GM18870 (cell line): ENCODE measurements at regions not wholly inside any gene's neighbourhood (a gene's known extent, or its start where the extent isn't known, plus 50 kb on each side); places are given as distances from the start of the nearest gene placed in this dataset.
"Not testable (repeated sequence)": the region's sequence is repeated elsewhere in the genome, so short reads cannot be mapped to it uniquely, and the experiment has no call there.

ENCODE experiments used
- ATAC-seq: cut with Tn5 transposase; IDR thresholded peaks from one replicate; pipeline ENCODE4 v1.9.1; 2021; ENCODE audit warnings: moderate library complexity; ENCODE audit not compliant: unreplicated experiment

DNA sequence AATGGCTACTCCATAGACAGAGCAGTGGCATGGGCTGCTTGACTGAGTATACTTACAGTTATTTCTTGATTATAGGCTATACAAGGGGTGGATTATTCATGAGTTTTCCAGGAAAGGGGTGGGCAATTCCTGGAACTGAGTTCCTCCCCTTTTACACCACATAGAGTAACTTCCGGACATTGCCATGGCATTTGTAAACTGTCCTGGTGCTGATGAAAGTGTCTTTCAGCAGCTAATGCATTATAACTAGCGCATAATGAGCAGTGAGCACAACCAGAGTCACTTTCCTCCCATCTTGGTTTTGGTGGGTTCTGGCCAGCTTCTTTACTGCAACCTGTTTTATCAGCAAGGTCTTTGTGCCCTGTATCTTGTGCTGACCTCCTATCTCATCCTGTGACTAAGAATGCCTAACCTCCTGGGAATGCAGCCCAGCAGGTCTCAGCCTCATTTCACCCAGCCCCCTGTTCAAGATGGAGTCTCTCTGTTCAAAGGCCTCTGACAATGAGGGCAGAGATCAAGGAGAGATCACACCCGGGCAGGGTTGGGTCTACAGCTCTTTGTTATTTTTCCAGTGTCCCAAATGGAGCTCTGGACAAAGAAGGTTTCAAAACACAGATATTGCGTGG lies 468.4 kb upstream of the PRKX start:
- ATAC-seq: no peak

DNA sequence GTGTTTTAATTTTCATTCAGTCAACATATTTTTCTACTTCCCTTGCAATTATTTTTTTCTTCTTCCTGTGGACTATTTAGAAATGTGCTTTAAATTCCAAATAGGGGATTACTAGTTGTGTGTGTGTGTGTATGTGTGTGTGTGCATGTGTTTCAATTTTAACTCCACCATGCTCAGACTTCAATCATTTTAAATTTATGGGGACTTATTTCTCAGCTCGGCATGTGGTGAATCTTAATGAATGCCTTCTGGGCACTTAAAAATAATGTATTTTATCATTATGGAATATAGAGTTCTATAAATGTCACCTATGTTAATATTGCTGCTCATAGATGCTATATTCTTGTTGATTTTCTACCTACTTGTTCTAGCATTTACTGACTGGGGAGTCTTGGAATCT lies 465.6 kb upstream of the PRKX start:
- ATAC-seq: no peak

DNA sequence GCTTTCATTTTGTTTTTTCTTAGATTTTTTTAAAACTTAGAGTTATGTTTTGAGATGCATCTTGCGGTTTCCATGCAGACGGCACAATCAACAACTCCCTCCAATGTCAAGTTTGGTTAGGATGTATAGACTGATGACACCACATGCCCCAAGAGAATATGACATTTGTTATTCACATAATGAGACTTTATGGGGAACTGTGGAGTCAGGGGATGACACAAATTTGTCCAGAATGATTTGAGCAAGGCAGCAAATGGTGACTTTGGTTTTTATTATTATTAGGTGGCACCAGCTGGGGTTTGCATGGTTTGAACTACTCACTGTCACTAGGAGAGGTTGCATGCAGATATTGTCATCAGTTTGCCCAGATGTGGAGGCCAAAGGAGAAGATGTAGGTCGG lies 461.8 kb upstream of the PRKX start:
- ATAC-seq: no peak

DNA sequence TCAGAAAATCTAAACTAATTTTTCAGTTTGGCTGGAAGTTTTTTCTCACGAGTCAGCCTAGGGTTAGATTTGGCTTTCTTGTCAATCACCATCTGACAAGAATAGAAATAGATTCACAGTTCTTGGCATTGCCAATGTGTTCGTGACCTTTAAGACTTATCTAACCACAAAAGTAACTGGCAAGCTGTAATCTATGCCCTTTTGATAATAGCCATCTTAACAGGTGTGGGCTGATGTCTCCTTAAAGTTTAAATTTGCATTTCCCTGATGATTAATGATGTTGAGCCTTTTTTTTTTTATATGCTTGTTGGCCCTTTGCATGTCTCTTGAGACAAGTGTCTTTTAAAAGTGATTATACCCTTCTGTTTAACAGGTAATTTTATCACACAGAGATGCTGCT lies 460.3 kb upstream of the PRKX start:
- ATAC-seq: no peak

DNA sequence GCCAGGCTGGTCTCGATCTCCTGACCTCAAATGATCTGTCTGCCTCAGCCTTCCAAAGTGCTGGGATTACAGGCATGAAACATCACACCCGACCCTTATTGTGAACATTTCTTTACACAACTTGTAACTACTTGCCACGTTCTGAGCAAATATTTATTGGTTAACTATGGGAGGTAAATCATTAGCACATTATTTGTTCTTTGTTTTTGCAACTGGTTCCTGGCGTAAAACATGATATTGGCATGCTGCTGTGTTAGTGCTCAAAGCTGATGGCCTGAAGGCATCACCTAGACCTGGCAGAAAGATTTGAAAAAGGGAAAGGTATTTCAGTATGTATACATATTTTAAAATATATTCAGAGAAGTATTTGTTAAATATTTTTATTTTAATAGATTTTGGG lies 438.3 kb upstream of the PRKX start:
- no peak for ATAC-seq

DNA sequence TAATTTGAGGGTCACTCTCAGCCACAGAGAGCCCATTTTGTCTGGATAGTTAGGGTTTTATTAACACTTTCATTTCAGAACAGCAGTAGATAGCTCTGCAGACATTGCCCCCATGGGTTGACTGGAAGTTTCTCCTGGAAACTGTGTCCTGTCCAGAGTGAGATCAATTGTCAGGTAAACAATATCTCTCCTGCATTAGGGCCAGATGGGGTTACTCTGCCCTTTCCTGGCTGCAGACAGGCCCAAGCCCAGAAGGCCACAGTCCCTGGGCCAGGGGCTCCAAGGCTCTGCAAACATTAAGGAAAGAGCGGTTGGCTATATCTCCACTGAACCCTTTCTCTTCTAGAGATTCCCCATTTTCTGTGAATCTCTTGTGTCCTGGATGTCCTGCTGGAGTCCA lies 436.8 kb upstream of the PRKX start:
- ATAC-seq: no peak

DNA sequence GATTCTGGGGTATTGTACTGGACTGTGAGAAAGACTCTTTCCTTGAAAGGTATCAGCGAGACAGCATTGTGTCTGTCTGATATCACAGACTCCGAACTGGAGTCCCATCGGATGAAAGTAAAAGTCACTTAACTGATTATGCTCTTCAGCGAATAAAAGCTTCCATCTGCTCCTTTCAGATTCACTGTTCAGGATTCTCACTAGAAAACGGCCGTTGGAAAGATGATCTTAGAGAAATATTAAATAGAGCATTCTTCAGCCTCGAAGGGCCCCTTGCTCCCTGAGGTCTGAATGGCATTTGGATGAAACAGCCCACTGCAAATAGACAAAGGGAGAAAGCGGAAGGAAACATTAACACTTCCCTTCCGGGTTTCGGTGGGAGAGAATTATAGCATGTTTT lies 416.2 kb upstream of the PRKX start:
- ATAC-seq: no peak

DNA sequence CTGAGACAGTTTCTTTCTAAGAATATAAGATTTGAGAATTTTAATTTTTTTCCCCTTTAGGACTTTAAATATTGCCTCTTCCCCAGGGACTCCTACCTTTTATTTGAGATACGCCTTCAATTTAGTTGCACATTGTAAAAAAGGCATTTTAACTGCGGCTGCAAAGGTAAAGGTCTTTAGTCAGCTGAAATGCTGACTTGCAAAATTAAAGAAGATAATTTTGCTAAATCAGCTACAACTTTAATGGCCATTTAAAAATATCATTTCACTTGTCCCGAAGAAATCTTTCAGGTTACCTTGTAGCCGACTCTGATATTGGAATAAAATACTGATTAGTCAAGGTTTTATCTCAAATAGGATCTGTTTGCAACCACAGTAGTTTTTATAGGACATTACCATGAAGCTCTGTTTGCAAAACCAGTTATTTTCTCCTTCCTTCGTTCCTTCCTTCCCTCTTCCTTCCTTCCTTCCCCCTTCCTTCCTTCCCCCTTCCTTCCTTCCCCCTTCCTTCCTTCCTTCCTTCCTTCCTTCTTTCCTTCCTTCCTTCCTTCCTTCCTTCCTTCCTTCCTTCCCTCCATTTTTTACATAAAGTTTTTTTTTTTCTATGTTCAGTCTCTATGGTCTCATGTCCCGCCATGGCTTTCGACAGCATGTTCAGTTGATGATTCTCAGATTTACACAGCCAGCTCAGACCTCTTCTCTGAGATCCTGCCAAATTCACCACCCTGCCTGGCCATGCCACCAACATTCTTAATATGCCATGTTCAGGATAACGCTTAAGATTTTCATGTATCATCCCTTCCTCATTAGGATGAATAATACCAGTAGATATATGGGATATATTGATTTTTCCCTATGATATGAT lies 405.4 kb upstream of the PRKX start:
- no peak for ATAC-seq

DNA sequence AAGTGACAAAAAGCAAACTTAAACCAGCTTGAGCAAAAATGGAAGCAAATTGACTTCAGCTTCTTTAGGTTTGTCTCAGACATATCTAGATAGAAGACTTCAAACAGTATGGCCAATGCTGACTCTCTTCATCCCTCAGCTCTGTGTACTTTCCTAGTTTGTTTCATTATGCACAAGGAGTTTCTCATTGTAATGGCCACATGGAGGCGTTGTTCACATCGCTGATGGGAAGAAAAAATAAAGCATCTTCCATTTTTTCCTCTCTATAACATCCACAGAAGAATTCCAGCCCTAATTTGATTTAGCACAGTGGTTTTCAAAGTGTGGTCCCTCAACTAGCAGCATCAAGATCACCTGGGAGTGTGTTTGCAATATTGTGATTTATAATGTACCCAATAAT lies 397.5 kb upstream of the PRKX start:
- ATAC-seq: no peak

DNA sequence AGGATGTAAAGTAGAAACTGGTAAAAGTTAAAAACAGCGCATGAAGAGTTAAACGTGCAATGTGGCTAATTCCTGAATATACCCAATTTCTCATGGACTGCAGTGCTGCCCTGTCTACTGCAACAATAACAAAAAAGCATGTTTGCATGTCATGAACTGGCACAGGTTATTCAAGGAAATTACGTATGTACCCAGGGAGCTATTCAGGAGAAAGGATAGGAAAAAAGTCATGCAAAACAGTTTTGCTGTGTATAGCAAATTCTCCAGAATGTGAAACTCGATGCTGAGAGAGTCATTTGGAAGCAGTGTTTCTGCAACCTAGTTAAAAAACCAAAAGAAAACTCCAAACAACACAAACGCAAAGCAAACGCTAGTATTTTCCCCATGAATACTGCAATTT lies 381.5 kb upstream of the PRKX start:
- no peak for ATAC-seq

DNA sequence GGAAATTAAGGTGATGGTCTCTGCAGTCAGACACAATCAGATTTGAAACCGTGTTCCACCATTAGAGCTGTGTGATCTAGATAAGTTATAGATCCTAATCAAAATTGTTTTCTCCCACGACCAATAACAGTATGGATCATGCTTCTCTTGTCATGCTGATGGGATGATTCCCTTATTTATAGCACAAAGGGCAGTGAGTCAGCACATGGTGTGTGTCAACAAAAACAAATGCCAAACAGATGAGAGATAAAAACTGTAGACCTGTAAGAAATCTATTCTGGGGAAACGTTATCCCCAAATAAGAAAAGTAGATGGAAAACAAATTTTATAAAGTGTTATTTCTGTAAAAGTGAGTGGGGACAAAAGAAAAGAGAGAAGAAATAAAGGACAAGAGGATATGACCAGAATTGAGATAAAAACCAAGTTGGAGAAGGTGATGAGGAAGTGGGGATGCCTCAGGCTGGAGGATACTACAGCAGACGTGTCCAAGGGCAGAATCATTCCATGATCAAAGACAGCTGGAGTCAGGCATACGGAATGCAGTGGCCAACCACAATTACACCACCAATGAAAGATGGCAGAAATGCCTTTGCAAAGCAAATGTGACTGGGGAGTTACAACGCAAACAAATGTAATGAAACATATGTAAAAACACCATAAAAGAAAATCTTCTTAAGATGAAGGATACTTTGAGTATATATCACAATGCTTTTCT lies 377.8 kb upstream of the PRKX start:
- no peak for ATAC-seq

DNA sequence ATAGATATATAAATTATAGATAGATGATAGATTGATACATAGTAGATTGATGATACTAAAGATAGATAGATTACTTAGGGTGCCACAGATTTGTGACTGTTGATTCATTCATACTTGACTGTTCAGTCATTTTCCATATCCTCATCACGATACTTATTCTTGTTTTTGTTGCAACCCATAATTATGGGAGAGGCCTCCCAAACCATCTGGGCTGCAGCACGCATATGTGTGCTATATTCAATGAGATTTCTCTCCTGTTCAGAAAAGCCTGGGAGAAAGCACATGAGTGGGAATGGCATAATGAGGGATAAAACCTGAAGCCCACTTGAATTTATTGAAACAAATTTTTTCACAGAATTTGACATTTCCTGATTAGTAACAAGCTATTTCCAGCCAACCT lies 346.4 kb upstream of the PRKX start:
- ATAC-seq: no peak

DNA sequence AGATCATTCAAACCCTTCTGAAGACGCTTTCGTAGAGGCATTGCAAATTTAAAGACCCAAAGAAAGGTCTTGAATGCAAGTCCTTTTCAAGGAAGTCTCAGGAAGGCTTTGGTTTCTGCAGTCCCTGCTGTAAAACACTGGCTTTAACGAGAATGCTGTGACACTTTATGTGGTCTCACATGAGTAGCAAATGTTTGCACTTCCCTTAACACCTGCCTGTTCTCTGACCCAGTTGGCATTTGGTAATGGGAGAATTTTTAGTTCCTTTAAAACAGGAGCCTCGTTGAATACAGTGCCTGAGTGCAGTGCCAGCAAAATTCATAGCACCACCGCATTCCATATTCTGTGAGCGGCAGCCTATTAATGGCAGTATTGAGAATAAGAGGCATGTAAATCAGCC lies 330.5 kb upstream of the PRKX start:
- ATAC-seq: no peak

DNA sequence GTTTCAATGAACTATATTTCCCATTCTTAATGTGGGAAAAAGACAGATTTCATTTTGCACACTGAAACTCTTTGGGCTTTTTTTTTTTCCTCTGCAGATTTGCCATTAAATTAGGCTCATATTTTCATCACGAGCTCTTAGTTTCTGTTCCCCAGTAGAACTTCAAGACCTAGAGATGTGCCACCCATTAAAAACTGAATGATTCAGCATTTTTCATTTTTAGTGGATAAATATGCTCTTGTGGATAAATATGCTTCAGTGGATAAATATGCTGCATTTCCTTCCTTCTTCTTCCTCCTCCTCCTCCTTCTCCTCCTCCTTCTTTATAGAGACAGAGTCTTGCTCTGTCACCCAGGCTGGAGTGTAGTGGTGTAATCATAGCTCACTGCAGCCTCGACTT lies 322.4 kb upstream of the PRKX start:
- ATAC-seq: no peak

DNA sequence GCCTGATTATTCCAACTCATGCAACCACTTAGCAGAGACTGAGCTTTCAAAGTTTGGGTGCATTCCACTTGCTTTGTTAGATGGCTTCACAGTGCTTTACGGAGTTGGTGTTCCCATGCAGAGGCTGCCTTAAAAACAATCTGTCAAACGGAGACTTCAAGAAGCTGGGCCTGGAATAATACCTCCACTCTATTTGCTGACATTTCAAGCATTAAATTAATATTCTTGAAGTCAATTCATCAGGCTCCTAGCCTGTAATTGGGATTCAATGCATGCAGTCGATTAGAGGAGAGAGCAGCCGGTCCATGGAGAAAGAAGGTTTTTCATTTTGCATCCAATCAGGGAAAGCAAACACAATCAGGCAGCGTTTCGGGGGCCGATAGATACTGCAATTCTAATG lies 314.7 kb upstream of the PRKX start:
- no peak for ATAC-seq

DNA sequence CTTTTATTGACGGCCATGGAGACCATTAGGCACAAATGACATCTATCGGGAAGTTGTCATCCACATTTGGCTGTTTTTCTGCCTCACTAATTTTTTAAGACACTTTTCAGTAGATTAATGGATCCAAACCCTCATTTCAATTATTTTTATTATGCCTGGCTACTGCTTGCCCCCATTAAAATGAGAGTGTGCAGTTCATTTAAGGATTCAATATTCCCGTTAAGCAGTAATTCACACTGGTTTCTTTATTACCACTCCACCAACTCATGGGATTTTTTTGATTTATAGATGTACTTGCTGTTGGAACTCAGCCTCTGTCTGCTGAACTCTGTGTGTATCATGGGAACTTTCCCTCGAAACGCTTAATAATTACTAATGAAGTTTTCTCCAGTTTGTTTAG lies 291.8 kb upstream of the PRKX start:
- no peak for ATAC-seq

DNA sequence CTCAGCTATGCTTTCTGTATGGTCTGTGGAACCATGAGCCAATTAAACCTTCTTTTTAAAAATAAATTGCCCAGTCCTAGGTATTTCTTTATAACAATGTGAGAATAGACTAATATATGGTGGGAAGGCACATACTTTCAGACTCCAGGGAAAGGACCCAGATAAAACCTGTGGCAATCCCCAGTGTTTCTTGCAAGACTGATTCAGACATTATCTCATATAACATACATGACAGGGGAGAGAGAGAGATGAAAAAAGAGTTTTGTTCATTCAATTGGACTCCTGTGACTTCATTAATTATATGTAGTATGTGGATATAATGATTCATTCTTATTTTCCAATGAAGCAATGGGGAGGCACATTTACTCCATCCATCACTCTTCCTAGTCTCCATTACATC lies 291.4 kb upstream of the PRKX start:
- no peak for ATAC-seq

DNA sequence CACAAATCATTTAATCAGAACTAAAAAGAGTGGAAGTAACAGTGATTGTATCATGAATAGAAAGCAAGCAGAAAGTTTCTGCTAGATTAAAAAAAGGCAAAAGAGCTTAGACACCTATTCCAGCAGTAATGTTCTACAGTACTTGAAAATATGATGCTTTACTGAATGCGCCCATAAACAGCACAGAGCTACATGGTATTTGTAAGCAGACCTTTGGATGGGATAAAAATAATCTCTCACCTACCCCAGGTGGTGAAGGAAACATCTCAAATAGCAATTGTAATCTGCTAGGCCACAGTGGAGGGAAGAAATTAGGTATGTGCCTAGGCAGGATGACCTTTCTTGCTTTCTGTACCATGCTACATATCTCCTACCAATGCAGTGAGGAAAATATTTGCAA lies 280.9 kb upstream of the PRKX start:
- no peak for ATAC-seq

DNA sequence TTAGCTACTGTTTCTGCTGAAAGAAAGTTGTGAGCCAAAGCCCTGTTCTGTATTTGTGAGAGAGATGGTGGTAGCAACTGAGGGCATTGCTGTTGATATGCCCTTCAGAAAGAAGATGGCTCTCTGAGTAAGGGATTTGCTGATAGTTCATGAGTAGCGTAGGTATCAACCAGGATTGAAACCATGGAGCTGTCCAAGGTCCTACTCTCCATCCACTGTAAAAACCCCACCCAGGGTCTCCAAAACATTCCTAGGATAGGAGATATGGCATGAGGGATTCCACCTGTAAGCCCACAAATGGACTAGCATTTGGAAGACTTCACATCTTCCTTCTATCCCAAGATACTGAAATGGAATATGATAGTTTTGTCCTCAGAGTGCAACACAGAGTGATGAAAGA lies 277.1 kb upstream of the PRKX start:
- no peak for ATAC-seq

DNA sequence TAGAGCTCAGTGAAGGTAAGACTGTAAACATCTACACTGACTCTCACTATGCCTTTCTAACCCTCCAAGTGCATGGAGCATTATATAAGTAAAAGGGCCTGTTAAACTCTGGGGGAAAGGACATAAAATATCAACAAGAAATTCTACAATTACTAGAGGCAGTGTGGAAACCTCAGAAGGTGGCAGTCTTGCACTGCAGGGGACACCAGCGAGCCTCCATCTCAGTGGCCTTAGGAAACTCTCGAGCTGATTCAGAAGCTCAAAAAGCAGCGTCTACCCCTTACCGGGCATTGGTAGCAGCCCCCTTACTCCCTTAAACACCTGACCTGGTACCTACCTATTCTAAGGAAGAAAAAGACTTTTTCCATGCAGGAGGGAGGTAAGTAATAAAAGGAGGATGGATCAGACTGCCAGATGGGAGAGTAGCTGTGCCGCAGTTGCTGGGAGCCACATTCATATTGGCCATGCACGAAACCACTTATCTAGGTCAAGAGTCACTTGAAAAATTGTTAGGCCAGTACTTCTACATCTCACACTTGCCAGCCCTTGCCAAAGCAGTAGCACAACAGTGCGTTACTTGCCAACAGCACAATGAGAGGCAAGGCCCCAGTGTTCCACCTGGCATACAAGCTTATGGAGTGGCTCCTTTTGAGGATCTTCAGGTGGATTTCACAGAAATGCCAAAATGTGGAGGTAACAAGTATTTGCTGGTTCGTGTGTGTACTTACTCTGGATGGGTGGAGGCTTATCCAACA lies 258.8 kb upstream of the PRKX start:
- not testable (repeated sequence) for ATAC-seq

DNA sequence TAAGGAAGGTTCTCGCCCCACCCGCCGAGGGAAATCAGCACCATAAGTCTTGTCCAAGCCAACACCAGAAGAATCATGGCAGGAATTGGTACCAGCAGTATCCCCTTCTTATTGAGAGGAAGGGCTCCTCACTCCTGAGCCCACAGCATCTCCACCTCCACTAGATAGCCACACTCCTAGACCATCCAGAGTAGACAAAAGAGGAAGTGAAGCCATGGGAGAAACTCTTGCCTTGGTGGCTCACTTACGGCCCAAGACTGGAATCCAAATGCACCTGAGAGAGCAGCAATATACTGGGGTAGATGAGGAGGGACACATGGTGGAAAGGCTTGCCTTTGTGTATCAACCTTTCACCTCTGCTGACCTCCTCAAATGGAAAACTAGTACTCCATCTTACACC lies 255.3 kb upstream of the PRKX start:
- ATAC-seq: no peak
